GF-D8 (cell line): ENCODE measurements at regions not wholly inside any gene's neighbourhood (a gene's known extent, or its start where the extent isn't known, plus 50 kb on each side); places are given as distances from the start of the nearest gene placed in this dataset.
"Not testable (repeated sequence)": the region's sequence is repeated elsewhere in the genome, so short reads cannot be mapped to it uniquely, and the experiment has no call there.

Experiments used
- DNase-seq: peaks from one replicate; lab custom pipeline; 2025; lab: John Stamatoyannopoulos, UW

GRCh38 chr1:212495766-212496494, 63.2 kb downstream of the NENF start:
- no peak for DNase-seq

- DNase-seq, result no peak
Measured at GRCh38 chr1:212496682-212497081, 64.0 kb downstream of the NENF start.

GRCh38 chr1:212497553-212497952, 64.8 kb downstream of the NENF start:
- DNase-seq, result no peak

- no peak for DNase-seq
Measured at GRCh38 chr1:212498283-212499040, 65.7 kb downstream of the NENF start.

- DNase-seq, result no peak
Measured at GRCh38 chr1:212500351-212500750, 67.6 kb downstream of the NENF start.

GRCh38 chr1:212500983-212501382, 68.3 kb downstream of the NENF start:
- no peak for DNase-seq

- DNase-seq, result no peak
Measured at GRCh38 chr1:212503714-212504113, 71.0 kb downstream of the NENF start.

GRCh38 chr1:212504171-212504803, 71.6 kb downstream of the NENF start:
- DNase-seq, result no peak

- no peak for DNase-seq
Measured at GRCh38 chr1:212506666-212507065, 73.9 kb downstream of the NENF start.

- DNase-seq, result no peak
Measured at GRCh38 chr1:212507369-212507768, 74.6 kb downstream of the NENF start.

GRCh38 chr1:212512816-212513559, 80.3 kb downstream of the NENF start:
- no peak for DNase-seq

GRCh38 chr1:212513586-212513985, 80.9 kb downstream of the NENF start:
- DNase-seq, result no peak

GRCh38 chr1:212514056-212514614, 81.4 kb downstream of the NENF start:
- DNase-seq, result no peak

- no peak for DNase-seq
Measured at GRCh38 chr1:212514782-212515181, 82.1 kb downstream of the NENF start.

- DNase-seq, result no peak
Measured at GRCh38 chr1:212515329-212515760, 82.6 kb downstream of the NENF start.

GRCh38 chr1:212516012-212516411, 83.3 kb downstream of the NENF start:
- not testable (repeated sequence) for DNase-seq

- DNase-seq, result no peak
Measured at GRCh38 chr1:212518188-212519054, 85.7 kb downstream of the NENF start.

GRCh38 chr1:212519131-212519530, 86.4 kb downstream of the NENF start:
- no peak for DNase-seq

GRCh38 chr1:212520299-212520698, 87.6 kb downstream of the NENF start:
- DNase-seq, result no peak

GRCh38 chr1:212520746-212521145, 87.8 kb upstream of the ATF3 start:
- DNase-seq, result no peak
